B cell (primary cell): ENCODE measurements at regions not wholly inside any gene's neighbourhood (a gene's known extent, or its start where the extent isn't known, plus 50 kb on each side); places are given as distances from the start of the nearest gene placed in this dataset.

ENCODE experiments used
- ATAC-seq: fragments of 200-7000 bp; cut with Tn5 transposase; one replicate; pipeline ENCODE4 v1.10.0; 2021; ENCODE audit warnings: low read depth, mild to moderate bottlenecking, moderate number of reproducible peaks, moderate library complexity
- CTCF ChIA-PET: fragments of 350-600 bp; sonication (Branson Sonifier 250); formaldehyde crosslinking; loops from one replicate; lab custom pipeline; 2021; ENCODE audit warnings: antibody characterized with exemption, inconsistent platforms; lab: Charles Lee
- POLR2A ChIA-PET: fragments of 350-600 bp; sonication (Branson Sonifier 250); formaldehyde crosslinking; loops from one replicate; lab custom pipeline; 2021; ENCODE audit warnings: antibody characterized with exemption; lab: Charles Lee
- DNase-seq: peaks from one replicate; pipeline ENCODE4 v3.0.0; 2013
- H2AFZ ChIP-seq: 2 replicates; pipeline ENCODE4 v1.6.1; 2012; ENCODE audit warnings: mild to moderate bottlenecking, low read depth, low read length; ENCODE audit not compliant: insufficient read depth, poor library complexity, severe bottlenecking
- H3K27ac ChIP-seq, 2 donors: 1 replicate in 1 of 2; 2 replicates in 1 of 2; pipeline ENCODE4 v1.5.1; 2012 to 2013; ENCODE audit warnings: low read length in 2 of 2, mild to moderate bottlenecking in 2 of 2, moderate library complexity in 1 of 2
- H3K27me3 ChIP-seq, 4 experiments: fragments of 200-600 bp in 1 of 4; sonication (generic) in 1 of 4; replicated peaks in 1 of 4; 1 replicate in 2 of 4; 2 replicates in 2 of 4; pipeline versions ENCODE4 v1.6.1 to v1.7.0; 2013 to 2016; ENCODE audit warnings: low read length in 3 of 4, mild to moderate bottlenecking in 2 of 4, mixed read lengths in 1 of 4, moderate library complexity in 1 of 4; ENCODE audit not compliant: insufficient read depth in 4 of 4, control insufficient read depth in 3 of 4; ENCODE audit errors: control extremely low read depth in 1 of 4
- H3K36me3 ChIP-seq, 2 experiments: replicated peaks in 1 of 2; 1 replicate in 1 of 2; 2 replicates in 1 of 2; pipeline versions ENCODE4 v1.6.1 to v1.7.1; 2013; ENCODE audit warnings: low read length in 1 of 2; ENCODE audit not compliant: insufficient read depth in 2 of 2, control insufficient read depth in 1 of 2; ENCODE audit errors: control extremely low read depth in 1 of 2, extremely low read depth in 1 of 2
- H3K4me1 ChIP-seq, 2 donors: fragments of 200-600 bp in 1 of 2; sonication (generic) in 1 of 2; 1 replicate in 1 of 2; 2 replicates in 1 of 2; pipeline versions ENCODE4 v1.5.1 to v1.6.1; 2013 to 2017; ENCODE audit warnings: low read length in 2 of 2; ENCODE audit not compliant: control insufficient read depth in 2 of 2, insufficient read depth in 2 of 2
- H3K4me2 ChIP-seq: replicated peaks from 2 replicates; pipeline ENCODE3; 2012; ENCODE audit warnings: mild to moderate bottlenecking, low read depth, low read length; ENCODE audit not compliant: poor library complexity, severe bottlenecking
- H3K4me3 ChIP-seq, 5 experiments: fragments of 200-600 bp in 1 of 5; sonication (generic) in 1 of 5; 1 replicate in 3 of 5; 2 replicates in 2 of 5; pipeline versions ENCODE4 v1.5.1 to v1.7.0; 2011 to 2016; ENCODE audit warnings: low read length in 4 of 5, mild to moderate bottlenecking in 4 of 5, low read depth in 2 of 5, control low read depth in 1 of 5, moderate library complexity in 1 of 5; ENCODE audit not compliant: insufficient read depth in 1 of 5; ENCODE audit errors: control extremely low read depth in 1 of 5, extremely low read depth in 1 of 5
- H3K79me2 ChIP-seq: fragments of 200-600 bp; sonication (generic); one replicate; pipeline ENCODE4 v1.6.0; 2016; ENCODE audit warnings: low read length; ENCODE audit not compliant: control insufficient read depth, insufficient read depth
- H3K9ac ChIP-seq: fragments of 200-600 bp; sonication (generic); 2 replicates; pipeline ENCODE4 v1.6.1; 2017; ENCODE audit warnings: mild to moderate bottlenecking, low read length, moderate library complexity
- H3K9me3 ChIP-seq, 3 donors: one replicate each; pipeline versions ENCODE4 v1.6.1 to v1.7.1; 2013; ENCODE audit warnings: low read length in 2 of 3; ENCODE audit not compliant: control insufficient read depth in 2 of 3, insufficient read depth in 1 of 3; ENCODE audit errors: control extremely low read depth in 1 of 3
- H4K20me1 ChIP-seq: 2 replicates; pipeline ENCODE4 v1.6.0; 2012; ENCODE audit warnings: mild to moderate bottlenecking, low read length; ENCODE audit not compliant: insufficient read depth, control insufficient read depth, poor library complexity, severe bottlenecking
- H3K27ac Mint-ChIP-seq: one replicate; pipeline ENCODE4 v1.8.0; 2021; ENCODE audit warnings: mixed read lengths
- H3K27me3 Mint-ChIP-seq: one replicate; pipeline ENCODE4 v1.8.0; 2021; ENCODE audit warnings: mixed read lengths
- H3K4me1 Mint-ChIP-seq: one replicate; pipeline ENCODE4 v1.8.0; 2021; ENCODE audit warnings: mixed read lengths
- H3K4me3 Mint-ChIP-seq: one replicate; pipeline ENCODE4 v1.8.0; 2021; ENCODE audit warnings: mixed read lengths
- H3K9me3 Mint-ChIP-seq: one replicate; pipeline ENCODE4 v1.8.0; 2022; ENCODE audit warnings: mixed read lengths; ENCODE audit not compliant: insufficient read depth
- EZH2 ChIP-seq: IDR thresholded peaks from 2 replicates; pipeline ENCODE4 v1.6.1; 2012; ENCODE audit warnings: borderline replicate concordance, low read depth, mild to moderate bottlenecking, moderate library complexity, low read length; ENCODE audit not compliant: insufficient read depth, poor library complexity, severe bottlenecking
- WGBS: methylation state at CpG from one replicate; pipeline ENCODE4 v1.1.5; 2013; ENCODE audit warnings: missing lambda C conversion rate; ENCODE audit not compliant: insufficient coverage; 5-methylcytosine and 5-hydroxymethylcytosine counted together
- intact Hi-C: fragments of 100-400 bp; cut with micrococcal nuclease; formaldehyde crosslinking; loops from one replicate; pipeline ENCODE4 v1.10.0; 2022

DNA sequence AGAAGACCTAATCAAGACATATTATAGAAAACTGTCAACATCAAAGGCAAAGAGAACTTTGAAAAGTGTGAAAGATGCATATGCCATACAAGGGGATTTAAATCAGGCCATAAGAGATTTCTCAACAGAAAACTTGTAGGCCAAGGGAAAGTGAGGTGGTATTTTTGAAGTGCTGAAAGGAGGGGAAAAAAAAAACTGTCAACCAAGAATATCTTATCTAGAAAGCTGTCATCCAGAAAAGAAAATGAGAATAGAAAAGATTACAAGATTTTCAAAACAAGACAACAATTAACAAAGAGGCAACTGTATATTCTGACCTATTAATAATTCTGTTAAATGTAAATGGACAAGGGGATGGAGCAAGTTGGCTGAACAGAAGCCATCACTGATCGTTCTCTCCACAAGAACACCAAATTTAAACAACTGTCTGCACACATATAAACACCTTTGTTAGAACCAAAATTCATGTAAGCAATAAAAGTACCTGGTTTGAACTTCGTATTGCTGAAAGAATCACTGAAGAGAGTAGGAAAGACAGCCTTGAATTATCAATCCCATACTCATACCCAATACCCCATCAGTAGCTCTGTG lies 880.1 kb upstream of the PCDH9 start:
- no peak for TF ChIP-seq EZH2
- no CpG with 5 or more reads among the region's 2 CpGs for WGBS

DNA sequence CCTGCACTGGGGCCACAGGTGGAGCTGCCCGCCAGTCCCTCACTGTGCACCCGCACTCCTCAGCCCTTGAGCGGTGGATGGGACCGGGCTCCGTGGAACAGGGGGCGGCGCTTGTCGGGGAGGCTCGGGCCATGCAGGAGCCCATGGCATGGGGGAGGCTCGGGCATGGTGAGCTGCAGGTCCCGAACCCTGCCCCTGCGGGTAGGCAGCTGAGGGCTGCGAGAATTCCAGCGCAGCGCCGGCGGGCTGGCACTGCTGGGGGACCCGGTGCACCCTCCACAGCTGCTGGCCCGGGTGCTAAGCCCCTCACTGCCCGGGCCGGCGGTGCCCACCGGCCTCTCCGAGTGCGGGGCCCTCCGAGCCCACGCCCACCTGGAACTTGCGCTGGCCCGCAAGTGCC lies 877.5 kb upstream of the PCDH9 start:
- Mint-ChIP-seq H3K4me3 (no peak overlapping the region), H3K27me3 (no peaks in the 10 kb centered on the region), H3K27ac (no peak overlapping the region), H3K9me3 (peaks cover 6% of the 10 kb centered on the region), H3K4me1 (no peaks in the 10 kb centered on the region)
- CTCF ChIA-PET: no interaction called here
- WGBS: 97% methylated on average over 29 of the region's 29 CpGs
- no peaks in the 10 kb centered on the region for H3K36me3 ChIP-seq
- no peaks in the 10 kb centered on the region for H3K4me1 ChIP-seq
- no peak for TF ChIP-seq EZH2
- no peak overlapping the region for H3K27ac ChIP-seq
- no peak overlapping the region for H2AFZ ChIP-seq
- no peak overlapping the region for H3K9ac ChIP-seq
- no peak overlapping the region for H3K4me2 ChIP-seq
- POLR2A ChIA-PET: no interaction called here
- no peak overlapping the region for H3K4me3 ChIP-seq
- ATAC-seq: no peak
- no peaks in the 10 kb centered on the region for H4K20me1 ChIP-seq
- no peaks in the 10 kb centered on the region for H3K79me2 ChIP-seq
- intact Hi-C loops: no loop called here
- no peaks in the 10 kb centered on the region for H3K27me3 ChIP-seq
- DNase-seq: no peak
- peaks cover 0 to 26% (median 2%) of the 10 kb centered on the region in 3 donors for H3K9me3 ChIP-seq

More for the DNA sequence above, 880.1 kb upstream of the PCDH9 start:
- H3K4me2 ChIP-seq: no peak overlapping the region
- no peaks in the 10 kb centered on the region for H3K36me3 ChIP-seq
- H4K20me1 ChIP-seq: no peaks in the 10 kb centered on the region
- POLR2A ChIA-PET: no interaction called here
- ATAC-seq: no peak
- no peaks in the 10 kb centered on the region for H3K27me3 ChIP-seq
- no peaks in the 10 kb centered on the region for H3K4me1 ChIP-seq
- no peak overlapping the region for H2AFZ ChIP-seq
- H3K4me3 Mint-ChIP-seq: no peak overlapping the region
- H3K9me3 Mint-ChIP-seq: peaks cover 6% of the 10 kb centered on the region
- H3K9ac ChIP-seq: no peak overlapping the region
- no peaks in the 10 kb centered on the region for H3K79me2 ChIP-seq
- no peak overlapping the region for H3K4me3 ChIP-seq
- no peaks in the 10 kb centered on the region for H3K27me3 Mint-ChIP-seq
- DNase-seq: no peak
- H3K4me1 Mint-ChIP-seq: no peaks in the 10 kb centered on the region
- peaks cover 0 to 26% (median 2%) of the 10 kb centered on the region in 3 donors for H3K9me3 ChIP-seq
- no peak overlapping the region for H3K27ac ChIP-seq
- H3K27ac Mint-ChIP-seq: no peak overlapping the region
- CTCF ChIA-PET: no interaction called here
- intact Hi-C loops: no loop called here
